GM12892 (cell line): ENCODE measurements at regions not wholly inside any gene's neighbourhood (a gene's known extent, or its start where the extent isn't known, plus 50 kb on each side); places are given as distances from the start of the nearest gene placed in this dataset.
"Not testable (repeated sequence)": the region's sequence is repeated elsewhere in the genome, so short reads cannot be mapped to it uniquely, and the experiment has no call there.

ENCODE experiments used
- DNase-seq: peaks from one replicate; pipeline ENCODE4 v3.0.0; 2011; ENCODE audit not compliant: insufficient read length
- FAIRE-seq: peaks from 2 replicates; lab custom pipeline; 2011; peaks lifted over from hg19 to GRCh38; lab: Jason Lieb, UNC
- POLR2A ChIP-seq: IDR thresholded peaks from 2 replicates; pipeline ENCODE4 v1.6.1; 2011; ENCODE audit warnings: low read depth, low read length, control low read depth
- POLR2AphosphoS5 ChIP-seq: IDR thresholded peaks from 2 replicates; pipeline ENCODE4 v1.6.1; 2011; ENCODE audit warnings: low read depth, low read length, control low read depth
- TAF1 ChIP-seq: IDR thresholded peaks from 2 replicates; pipeline ENCODE4 v1.6.1; 2011; ENCODE audit warnings: low read depth, mild to moderate bottlenecking, control low read depth, low read length, borderline replicate concordance

- TF ChIP-seq POLR2A (no peak), POLR2AphosphoS5 (no peak), TAF1 (no peak)
- no peak for FAIRE-seq
- no peak for DNase-seq
These were observed 560.3 kb downstream of the ZWINT start for GRCh38 chr10:55800602-55801352.

GRCh38 chr10:55793024-55793423 is 568.0 kb downstream of the ZWINT start:
- FAIRE-seq, result no peak
- no peak for DNase-seq
- TF ChIP-seq POLR2AphosphoS5, result no peak
- no peak for TF ChIP-seq TAF1
- TF ChIP-seq POLR2A, result no peak

GRCh38 chr10:55790276-55790675 is 570.8 kb downstream of the ZWINT start:
- not testable (repeated sequence) for DNase-seq, FAIRE-seq

GRCh38 chr10:55786461-55787050 is 574.5 kb downstream of the ZWINT start:
- TF ChIP-seq TAF1 (no peak), POLR2A (no peak), POLR2AphosphoS5 (no peak)
- FAIRE-seq (no peak), DNase-seq (no peak)

- no peak for DNase-seq
- TF ChIP-seq TAF1, result no peak
- TF ChIP-seq POLR2AphosphoS5, result no peak
- TF ChIP-seq POLR2A, result no peak
- no peak for FAIRE-seq
These were observed 578.9 kb downstream of the ZWINT start for GRCh38 chr10:55782181-55782580.

GRCh38 chr10:55766212-55766611 is 594.8 kb downstream of the ZWINT start:
- no peak for TF ChIP-seq POLR2AphosphoS5
- no peak for TF ChIP-seq POLR2A
- no peak for TF ChIP-seq TAF1
- DNase-seq (no peak), FAIRE-seq (no peak)

GRCh38 chr10:55750458-55750857 is 610.6 kb downstream of the ZWINT start:
- no peak for FAIRE-seq
- TF ChIP-seq POLR2AphosphoS5, result no peak
- TF ChIP-seq TAF1, result no peak
- no peak for TF ChIP-seq POLR2A

GRCh38 chr10:55747244-55747643 is 613.8 kb downstream of the ZWINT start:
- DNase-seq (no peak), FAIRE-seq (no peak)
- TF ChIP-seq POLR2AphosphoS5 (no peak), POLR2A (no peak), TAF1 (no peak)

More at GRCh38 chr10:55750458-55750857, 610.6 kb downstream of the ZWINT start:
- DNase-seq, result no peak

- DNase-seq, result no peak
- TF ChIP-seq POLR2AphosphoS5 (no peak), TAF1 (no peak), POLR2A (no peak)
- FAIRE-seq, result no peak
These were observed 615.1 kb downstream of the ZWINT start for GRCh38 chr10:55746002-55746401.

- DNase-seq (no peak), FAIRE-seq (no peak)
- TF ChIP-seq POLR2AphosphoS5 (no peak), TAF1 (no peak), POLR2A (no peak)
These were observed 618.6 kb downstream of the ZWINT start for GRCh38 chr10:55742487-55742886.

GRCh38 chr10:55740767-55741166 is 620.3 kb downstream of the ZWINT start:
- DNase-seq, result not testable (repeated sequence)

GRCh38 chr10:55740110-55740509 is 620.9 kb downstream of the ZWINT start:
- TF ChIP-seq POLR2A (no peak), TAF1 (no peak), POLR2AphosphoS5 (no peak)
- no peak for FAIRE-seq

More at GRCh38 chr10:55740767-55741166, 620.3 kb downstream of the ZWINT start:
- peak; percentile 70 for FAIRE-seq

More at GRCh38 chr10:55740110-55740509, 620.9 kb downstream of the ZWINT start:
- DNase-seq, result no peak
